Right lung (tissue), 2 donors: ENCODE measurements at regions not wholly inside any gene's neighbourhood (a gene's known extent, or its start where the extent isn't known, plus 50 kb on each side); places are given as distances from the start of the nearest gene placed in this dataset.
"Not testable (repeated sequence)": the region's sequence is repeated elsewhere in the genome, so short reads cannot be mapped to it uniquely, and the experiment has no call there.

ENCODE experiments used
- DNase-seq, 2 donors: peaks; one replicate each; pipeline ENCODE4 v3.0.0-alpha.2; 2013

DNA sequence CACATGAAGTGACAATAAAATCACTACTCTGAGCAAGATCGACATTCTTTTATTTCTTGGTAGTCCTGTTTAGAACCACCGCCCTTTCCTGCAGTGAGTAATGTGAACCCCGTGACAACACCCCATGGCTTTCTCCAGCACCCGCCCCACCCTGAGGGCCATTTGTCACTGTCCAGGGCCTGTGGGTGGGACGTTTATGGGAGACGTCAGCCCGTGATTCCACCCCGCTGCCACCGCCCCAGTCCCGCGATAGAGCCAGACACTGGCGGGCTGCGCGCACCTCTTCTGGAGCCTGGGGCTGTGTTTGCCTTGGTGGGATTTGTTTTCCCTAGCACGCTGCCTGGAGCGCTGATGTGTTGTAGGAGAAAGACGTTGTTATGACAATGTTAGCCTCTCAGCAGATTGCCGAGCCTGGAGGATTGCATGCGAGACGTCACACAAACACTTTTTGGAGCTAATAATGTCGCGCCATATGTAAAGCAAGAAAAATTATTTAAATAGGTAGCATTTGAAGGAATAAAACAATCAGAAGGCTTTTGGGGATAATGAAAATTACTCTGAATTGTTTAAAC is 263.7 kb downstream of the TEX29 start:
- no peak for DNase-seq

GRCh38 chr13:111584870-111585269 is 264.4 kb downstream of the TEX29 start:
- no peak for DNase-seq

- no peak for DNase-seq
Observed at GRCh38 chr13:111586291-111586690, 265.8 kb downstream of the TEX29 start.

GRCh38 chr13:111587249-111587648 is 266.8 kb downstream of the TEX29 start:
- no peak for DNase-seq

GRCh38 chr13:111589321-111589720 is 268.9 kb downstream of the TEX29 start:
- no peak for DNase-seq

DNA sequence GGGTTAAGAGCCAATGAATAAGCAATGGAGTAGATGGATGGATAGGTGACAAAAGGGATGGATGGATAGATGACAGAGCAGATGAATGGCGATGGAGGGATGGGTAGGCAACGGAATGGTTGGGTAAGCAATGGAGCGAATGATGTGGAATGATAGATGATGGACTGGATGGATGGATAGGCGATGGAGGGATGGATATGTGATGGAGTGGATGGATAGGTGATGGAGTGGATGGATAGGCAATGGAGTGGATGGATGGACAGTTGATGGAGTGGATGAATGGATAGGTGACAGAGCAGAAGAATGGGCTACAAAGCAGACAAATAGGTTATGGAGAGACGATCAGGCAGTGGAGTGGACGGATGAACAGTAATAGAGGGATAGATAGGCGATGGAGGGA is 269.6 kb downstream of the TEX29 start:
- DNase-seq: no peak

GRCh38 chr13:111590796-111591195 is 270.4 kb downstream of the TEX29 start:
- no peak for DNase-seq

DNA sequence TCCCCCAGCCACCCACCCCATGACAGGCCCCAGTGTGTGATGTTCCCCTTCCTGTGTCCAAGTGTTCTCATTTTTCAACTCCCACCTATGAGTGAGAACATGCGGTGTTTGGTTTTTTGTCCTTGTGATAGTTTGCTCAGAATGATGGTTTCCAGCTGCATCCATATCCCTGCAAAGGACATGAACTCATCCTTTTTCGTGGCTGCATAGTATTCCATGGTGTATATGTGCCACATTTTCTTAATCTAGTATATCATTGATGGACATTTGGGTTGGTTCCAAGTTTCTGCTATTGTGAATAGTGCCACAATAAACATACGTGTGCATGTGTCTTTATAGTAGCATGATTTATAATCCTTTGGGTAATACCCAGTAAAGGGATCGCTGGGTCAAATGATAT is 273.0 kb downstream of the TEX29 start:
- DNase-seq: not testable (repeated sequence)

DNA sequence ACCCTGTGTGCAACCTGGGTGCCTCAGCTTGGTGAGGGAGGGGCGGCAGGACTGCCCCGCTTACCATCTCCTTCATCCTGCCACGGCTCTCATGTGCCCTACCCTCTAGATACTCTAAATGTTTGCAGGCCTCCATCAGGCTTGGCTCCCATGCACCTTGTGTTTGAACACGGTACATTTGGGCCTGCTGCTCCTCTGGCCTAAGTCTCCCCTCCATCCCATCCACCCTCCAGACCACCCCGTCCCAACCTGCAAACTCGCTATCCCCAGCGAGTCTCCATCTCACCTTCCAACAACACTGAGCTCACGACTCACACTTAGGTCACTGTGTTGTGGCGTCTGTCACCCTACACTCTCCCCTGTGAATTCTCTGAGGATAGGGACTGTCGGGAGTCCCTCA is 274.2 kb downstream of the TEX29 start:
- DNase-seq: no peak

- DNase-seq: no peak
Observed at GRCh38 chr13:111595276-111595675, 274.8 kb downstream of the TEX29 start.

DNA sequence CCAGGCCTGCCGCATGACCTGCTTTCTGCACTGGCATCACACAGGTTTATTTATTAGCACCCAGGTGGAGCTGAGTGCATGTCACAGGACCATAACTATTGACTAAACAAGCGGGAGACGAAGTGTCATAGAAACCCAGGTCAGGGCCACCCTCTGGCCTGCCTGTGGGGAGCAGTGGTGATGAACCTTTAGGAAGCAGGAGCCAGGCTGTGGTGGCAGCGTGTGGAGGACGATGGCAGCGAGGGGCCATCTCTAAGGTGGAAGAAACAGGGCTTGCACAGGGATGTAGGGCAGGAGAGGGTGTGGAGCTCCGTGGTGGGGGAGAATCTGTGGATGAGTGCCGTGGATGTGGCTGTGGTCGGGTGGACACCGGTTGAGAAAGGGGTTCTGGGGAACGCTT is 275.3 kb downstream of the TEX29 start:
- no peak for DNase-seq

- DNase-seq: no peak
Observed at GRCh38 chr13:111597191-111597611, 276.8 kb downstream of the TEX29 start.

DNA sequence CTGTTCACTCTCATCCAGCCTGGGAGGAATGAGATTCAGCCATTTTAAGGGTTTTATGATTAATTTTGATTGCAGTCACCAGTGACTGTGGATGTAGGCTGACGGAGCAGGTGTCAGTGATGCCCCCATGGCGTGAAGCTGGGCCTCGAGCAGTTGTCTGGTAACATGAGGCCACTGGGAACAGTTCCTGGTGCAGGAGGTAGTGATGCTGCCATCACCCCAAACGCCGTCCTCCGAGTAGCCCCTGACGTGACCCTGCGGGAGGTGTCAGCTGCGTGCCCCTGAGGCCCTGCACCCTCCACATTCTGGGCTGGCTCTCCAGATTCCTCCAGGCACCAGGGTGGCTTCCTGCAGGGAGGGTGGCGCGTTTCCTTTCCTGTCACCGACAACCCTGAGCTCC is 277.2 kb downstream of the TEX29 start:
- DNase-seq: no peak

GRCh38 chr13:111598747-111599146 is 278.3 kb downstream of the TEX29 start:
- no peak for DNase-seq

DNA sequence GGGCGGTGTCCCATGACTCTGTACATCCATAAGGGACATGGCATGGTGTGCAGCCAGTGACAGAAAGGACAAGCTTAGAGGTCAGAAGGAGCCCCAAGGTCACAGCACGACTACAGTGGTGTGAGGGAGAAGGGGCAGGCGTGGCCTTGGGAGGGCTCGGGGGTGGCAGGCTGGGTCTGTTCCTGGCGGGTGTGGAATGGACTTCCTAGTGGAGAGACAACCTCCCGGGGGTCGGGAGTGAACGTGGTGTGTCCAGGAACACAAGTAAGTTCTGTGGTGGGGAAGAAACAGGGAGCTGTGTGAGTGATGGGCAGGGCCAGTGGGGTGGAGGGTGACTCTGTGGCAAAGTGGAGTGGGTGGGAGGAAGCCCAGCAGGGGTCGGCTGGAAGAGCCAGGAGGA is 279.3 kb downstream of the TEX29 start:
- no peak for DNase-seq

GRCh38 chr13:111602874-111603273 is 282.4 kb downstream of the TEX29 start:
- no peak for DNase-seq

GRCh38 chr13:111604097-111604496 is 283.7 kb downstream of the TEX29 start:
- DNase-seq: no peak

DNA sequence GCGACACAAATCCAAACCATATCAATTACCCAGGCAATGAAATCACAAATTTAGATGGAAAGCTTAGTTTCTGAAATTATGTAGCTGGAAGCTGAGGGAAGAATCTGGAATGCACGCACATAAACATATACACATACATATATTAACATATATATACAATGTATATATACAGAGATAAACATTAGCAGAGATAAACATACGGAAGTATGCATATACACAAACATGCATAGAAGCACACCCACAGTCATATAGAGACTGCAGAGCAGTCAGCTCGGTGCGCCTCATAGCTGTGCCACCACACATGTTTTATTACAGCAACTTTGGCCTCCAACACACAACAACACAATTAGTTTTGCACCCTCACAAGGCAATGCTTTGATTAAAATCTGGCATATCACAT is 288.1 kb downstream of the TEX29 start:
- no peak for DNase-seq

DNA sequence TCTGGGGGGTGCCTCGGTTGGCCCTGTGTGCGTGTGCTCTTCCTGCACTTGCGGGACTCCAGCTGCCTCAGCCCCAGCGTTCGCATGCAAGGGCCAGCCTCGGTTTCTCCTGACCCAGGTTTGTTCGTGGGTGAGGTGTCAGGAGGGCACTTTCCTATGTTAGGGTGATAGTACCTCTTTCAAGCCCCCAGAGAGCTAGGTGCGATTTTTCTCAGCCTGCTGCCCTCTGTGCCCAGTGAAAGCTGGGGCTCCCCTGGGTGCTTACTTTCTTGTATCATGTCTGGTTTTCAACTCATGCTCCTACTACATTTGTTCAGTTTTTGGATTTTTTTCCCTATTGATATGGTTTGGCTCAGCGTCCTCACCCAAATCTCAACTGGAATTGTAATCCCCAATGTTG is 289.2 kb downstream of the TEX29 start:
- no peak for DNase-seq

DNA sequence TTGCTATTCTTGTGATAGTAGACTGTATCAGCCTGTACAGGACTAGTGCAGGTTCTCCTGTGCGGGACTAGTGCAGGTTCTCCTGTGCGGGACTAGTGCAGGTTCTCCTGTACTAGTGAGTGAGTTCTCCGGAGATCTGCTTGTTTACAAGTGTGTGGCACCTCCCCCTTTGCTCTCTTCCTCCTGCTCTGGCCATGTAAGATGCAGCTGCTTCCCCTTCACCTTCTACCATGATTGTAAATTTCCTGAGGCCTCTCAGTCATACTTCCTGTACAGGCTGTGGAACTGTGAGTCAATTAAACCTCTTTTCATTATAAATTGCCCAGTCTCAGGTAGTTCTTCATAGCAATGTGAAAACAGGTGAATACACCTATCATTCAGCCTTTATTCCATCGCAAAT is 289.6 kb downstream of the TEX29 start:
- DNase-seq: no peak

- no peak for DNase-seq
Observed at GRCh38 chr13:111610879-111611278, 290.4 kb downstream of the TEX29 start.

DNA sequence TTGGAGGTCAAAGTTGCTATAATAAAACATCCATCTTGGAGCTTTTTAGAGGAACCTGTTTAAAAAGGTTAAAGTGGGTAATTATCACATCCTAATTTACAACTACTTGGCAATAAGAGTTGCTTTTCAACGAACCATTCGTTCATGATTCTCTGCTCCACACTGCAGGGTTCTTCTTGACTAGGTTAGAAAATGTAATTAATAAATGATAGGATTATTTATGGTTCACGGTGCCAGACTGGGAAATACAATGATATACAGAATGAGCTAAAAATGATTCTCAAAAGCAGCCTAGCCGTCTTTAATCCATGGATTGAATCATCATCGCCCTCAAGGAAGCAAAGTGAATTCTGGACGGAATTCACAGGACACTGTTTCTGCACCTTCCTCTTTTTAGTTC is 291.2 kb downstream of the TEX29 start:
- no peak for DNase-seq

GRCh38 chr13:111612886-111613285 is 292.4 kb downstream of the TEX29 start:
- DNase-seq: no peak

DNA sequence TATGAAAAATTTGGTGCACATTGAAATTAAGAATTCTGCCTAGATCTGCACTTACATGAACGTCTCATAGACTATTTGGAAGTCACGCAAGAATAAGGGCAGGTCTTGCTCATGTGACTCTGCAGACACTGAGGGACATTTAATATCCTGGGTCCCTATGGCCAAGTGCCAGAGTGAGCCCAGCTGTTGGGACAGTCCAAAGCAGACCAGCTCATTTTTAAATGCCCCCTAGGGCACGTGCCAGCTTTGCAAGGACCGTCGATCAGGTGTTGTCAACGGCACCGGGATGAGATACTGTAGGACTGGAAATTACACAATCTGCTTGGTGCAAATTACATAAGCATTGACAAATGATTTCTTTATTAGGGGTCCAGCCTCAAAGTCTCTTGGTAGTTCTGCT is 293.6 kb downstream of the TEX29 start:
- DNase-seq: no peak

DNA sequence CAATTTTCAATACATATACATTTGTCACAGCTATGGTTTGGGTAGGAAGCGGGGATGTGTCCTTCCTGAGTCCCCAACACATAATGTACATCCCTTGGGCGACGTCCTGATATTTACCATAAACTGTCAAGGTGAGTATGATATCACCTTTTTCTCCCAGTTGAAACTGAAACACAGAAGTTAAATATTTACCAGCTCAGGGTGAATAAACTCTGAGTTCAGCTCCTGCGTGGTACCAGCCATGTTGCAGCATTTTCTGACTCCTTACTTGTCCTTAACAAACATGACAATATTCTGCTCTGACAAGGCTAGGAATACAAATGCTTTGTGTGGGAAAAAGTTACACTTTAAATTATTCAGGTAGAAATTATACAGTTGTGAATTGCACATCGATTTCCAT is 294.2 kb downstream of the TEX29 start:
- no peak for DNase-seq
